ENCODE measurements at regions not wholly inside any gene's neighbourhood (a gene's known extent, or its start where the extent isn't known, plus 50 kb on each side); places are given as distances from the start of the nearest gene placed in this dataset.

- no peak for DNase-seq (ENCODE audit: low read depth)
Observed at GRCh38 chr10:10477844-10478243, 539.8 kb upstream of the CELF2 start.

- DNase-seq (ENCODE audit: low read depth): no peak
Observed at GRCh38 chr10:10479465-10479864, 538.2 kb upstream of the CELF2 start.

- DNase-seq (ENCODE audit: low read depth): no peak
Observed at GRCh38 chr10:10482613-10483012, 535.1 kb upstream of the CELF2 start.

- DNase-seq (ENCODE audit: low read depth): no peak
Observed at GRCh38 chr10:10489076-10489475, 528.6 kb upstream of the CELF2 start.

GRCh38 chr10:10489805-10490571, 527.7 kb upstream of the CELF2 start:
- no peak for DNase-seq (ENCODE audit: low read depth)

- no peak for DNase-seq (ENCODE audit: low read depth)
Observed at GRCh38 chr10:10490581-10490980, 527.1 kb upstream of the CELF2 start.

GRCh38 chr10:10492420-10492819, 525.3 kb upstream of the CELF2 start:
- DNase-seq (ENCODE audit: low read depth): no peak

GRCh38 chr10:10493833-10494232, 523.8 kb upstream of the CELF2 start:
- DNase-seq (ENCODE audit: low read depth): no peak

GRCh38 chr10:10497245-10497644, 520.4 kb upstream of the CELF2 start:
- no peak for DNase-seq (ENCODE audit: low read depth)

GRCh38 chr10:10498781-10499180, 518.9 kb upstream of the CELF2 start:
- DNase-seq (ENCODE audit: low read depth): no peak

GRCh38 chr10:10499839-10500238, 517.8 kb upstream of the CELF2 start:
- DNase-seq (ENCODE audit: low read depth): no peak

GRCh38 chr10:10500937-10501336, 516.7 kb upstream of the CELF2 start:
- DNase-seq (ENCODE audit: low read depth): no peak

GRCh38 chr10:10503772-10504171, 513.9 kb upstream of the CELF2 start:
- no peak for DNase-seq (ENCODE audit: low read depth)

GRCh38 chr10:10508211-10508610, 509.5 kb upstream of the CELF2 start:
- DNase-seq (ENCODE audit: low read depth): no peak

- no peak for DNase-seq (ENCODE audit: low read depth)
Observed at GRCh38 chr10:10510179-10510578, 507.5 kb upstream of the CELF2 start.

- DNase-seq (ENCODE audit: low read depth): no peak
Observed at GRCh38 chr10:10513067-10513466, 504.6 kb upstream of the CELF2 start.

- DNase-seq (ENCODE audit: low read depth): no peak
Observed at GRCh38 chr10:10513898-10514297, 503.8 kb upstream of the CELF2 start.

- DNase-seq (ENCODE audit: low read depth): no peak
Observed at GRCh38 chr10:10514797-10515196, 502.9 kb upstream of the CELF2 start.

- DNase-seq (ENCODE audit: low read depth): no peak
Observed at GRCh38 chr10:10515479-10516204, 502.0 kb upstream of the CELF2 start.

GRCh38 chr10:10516346-10517130, 501.1 kb upstream of the CELF2 start:
- DNase-seq (ENCODE audit: low read depth): no peak

- no peak for DNase-seq (ENCODE audit: low read depth)
Observed at GRCh38 chr10:10517866-10518265, 499.8 kb upstream of the CELF2 start.

- no peak for DNase-seq (ENCODE audit: low read depth)
Observed at GRCh38 chr10:10519674-10520073, 498.0 kb upstream of the CELF2 start.

All from activated T-helper 1 cell treated with Interleukin-2 at 50 U/mL for 16 hours (primary cell).